ENCODE measurements at regions not wholly inside any gene's neighbourhood (a gene's known extent, or its start where the extent isn't known, plus 50 kb on each side); places are given as distances from the start of the nearest gene placed in this dataset.

DNA sequence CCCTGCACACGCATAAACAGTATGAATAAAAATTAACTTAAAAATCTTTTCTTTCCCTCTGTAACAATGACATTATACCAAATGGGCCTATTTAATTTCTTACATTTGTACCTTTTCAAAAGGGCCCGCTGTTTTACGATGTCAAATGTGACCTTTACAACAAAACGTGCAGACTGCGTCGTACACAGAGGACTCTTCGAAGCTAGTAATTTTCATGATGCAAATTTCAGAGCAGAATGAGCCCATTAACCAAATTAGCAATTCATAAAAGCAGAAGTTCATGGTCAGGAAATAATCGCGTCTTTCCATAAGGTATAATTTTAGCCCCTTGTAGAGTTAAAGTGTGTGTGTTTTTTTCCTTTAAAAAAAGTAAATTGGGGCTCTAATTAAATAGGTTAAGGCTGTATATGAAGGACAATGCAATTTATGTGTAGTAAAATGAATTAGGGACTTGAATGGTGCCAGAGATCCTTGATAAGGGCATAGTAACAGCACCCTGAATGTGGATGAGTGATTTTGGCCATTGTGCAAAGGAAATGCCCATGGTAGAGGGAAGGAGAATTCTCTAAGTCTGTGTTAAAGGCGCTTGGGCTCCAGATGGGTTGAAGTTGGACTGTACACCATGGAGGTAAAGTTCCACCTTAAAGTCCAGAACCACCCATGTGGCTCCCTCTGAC, 546.4 kb upstream of the EEF2KMT start:
- in situ Hi-C loops (cut with MboI; ENCODE audit: low sequenced_read_pairs) = no loop called here

DNA sequence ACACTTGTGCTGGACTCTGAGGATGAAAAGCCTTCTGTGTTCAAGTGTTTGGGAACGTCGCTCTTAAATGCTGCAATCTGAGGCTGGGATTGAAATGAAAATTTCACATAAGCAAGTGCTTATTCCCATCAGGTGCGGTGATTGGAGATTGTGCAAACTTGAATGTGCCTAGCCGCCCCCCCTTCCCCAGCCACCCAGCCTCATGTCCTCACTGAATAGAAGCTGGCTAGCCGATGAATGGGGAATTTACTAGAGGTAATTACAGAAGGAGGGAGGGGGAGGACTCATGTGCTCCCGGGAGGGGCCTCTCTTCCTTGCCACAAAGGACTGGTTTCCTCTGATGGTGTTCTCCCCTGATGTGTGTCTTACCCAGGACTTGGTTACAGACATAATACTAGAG, 544.8 kb upstream of the EEF2KMT start:
- in situ Hi-C loops (cut with MboI; ENCODE audit: low sequenced_read_pairs) = no loop called here

GRCh38 chr16:5642011-5642410, 544.4 kb upstream of the EEF2KMT start:
- in situ Hi-C loops (cut with MboI; ENCODE audit: low sequenced_read_pairs) = no loop called here

DNA sequence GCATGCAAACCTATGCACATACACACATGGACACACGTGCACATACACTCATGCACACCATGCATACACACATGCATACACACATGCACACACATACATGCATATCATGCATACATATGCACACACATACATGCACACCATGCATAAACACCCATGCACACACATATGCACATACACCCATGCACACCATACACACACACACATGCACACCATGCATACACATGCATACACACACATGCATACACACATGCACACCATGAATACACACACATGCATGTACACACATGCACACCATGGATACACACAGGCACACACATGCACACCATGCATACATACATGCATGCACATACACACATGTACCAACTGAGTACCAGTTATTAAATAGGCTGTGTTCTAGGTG, 543.3 kb upstream of the EEF2KMT start:
- in situ Hi-C loops (cut with MboI; ENCODE audit: low sequenced_read_pairs) = no loop called here

GRCh38 chr16:5639531-5639930, 541.9 kb upstream of the EEF2KMT start:
- in situ Hi-C loops (cut with MboI; ENCODE audit: low sequenced_read_pairs) = no loop called here

- in situ Hi-C loops (cut with MboI; ENCODE audit: low sequenced_read_pairs) = no loop called here
These were observed 537.7 kb upstream of the EEF2KMT start for GRCh38 chr16:5635331-5635730.

DNA sequence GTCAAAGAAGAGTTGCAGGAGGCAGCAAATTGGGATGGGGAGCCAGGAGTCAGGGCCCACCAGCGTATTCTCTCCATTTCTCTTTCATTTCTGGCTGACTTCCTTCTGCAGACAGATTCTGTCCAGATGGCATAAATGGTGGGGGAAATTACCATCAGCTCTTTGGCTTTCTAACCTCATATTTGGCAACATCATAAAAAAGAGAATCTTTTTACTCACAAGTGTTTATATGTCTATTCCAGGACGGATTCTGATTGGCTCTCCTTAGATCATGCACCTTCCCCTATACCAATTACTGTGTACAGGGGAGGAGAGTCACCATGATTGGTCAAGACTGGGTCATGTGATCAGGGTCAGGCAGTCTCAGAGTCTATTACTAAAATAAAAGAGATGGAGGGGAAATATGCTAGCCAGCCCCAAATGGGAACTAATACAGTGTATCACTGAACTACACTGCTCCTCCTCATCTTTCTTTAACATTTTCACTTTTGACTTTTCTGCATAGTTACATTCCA, 537.1 kb upstream of the EEF2KMT start:
- in situ Hi-C loops (cut with MboI; ENCODE audit: low sequenced_read_pairs) = no loop called here

- in situ Hi-C loops (cut with MboI; ENCODE audit: low sequenced_read_pairs) = no loop called here
These were observed 536.3 kb upstream of the EEF2KMT start for GRCh38 chr16:5633845-5634440.

GRCh38 chr16:5622234-5622884, 524.8 kb upstream of the EEF2KMT start:
- in situ Hi-C loops (cut with MboI; ENCODE audit: low sequenced_read_pairs) = no loop called here

DNA sequence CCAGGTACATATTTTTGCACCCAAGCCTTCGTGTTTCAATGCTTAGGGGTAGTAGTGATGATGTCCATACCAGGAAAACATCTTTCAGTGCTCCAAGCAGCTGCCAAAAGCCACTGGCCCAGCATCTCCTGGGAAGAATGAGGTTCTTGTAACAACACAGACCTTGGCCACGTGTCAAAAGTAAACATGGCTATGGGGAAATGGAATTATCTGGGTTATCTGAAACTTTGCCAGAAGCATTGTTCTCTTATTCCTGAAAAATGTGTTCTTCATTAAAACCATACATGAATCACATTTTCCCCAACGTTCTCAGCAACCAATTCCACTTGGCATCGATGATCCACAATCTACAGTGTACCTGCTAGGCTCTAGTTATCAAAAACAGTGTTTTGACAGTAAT, 524.2 kb upstream of the EEF2KMT start:
- in situ Hi-C loops (cut with MboI; ENCODE audit: low sequenced_read_pairs) = no loop called here

DNA sequence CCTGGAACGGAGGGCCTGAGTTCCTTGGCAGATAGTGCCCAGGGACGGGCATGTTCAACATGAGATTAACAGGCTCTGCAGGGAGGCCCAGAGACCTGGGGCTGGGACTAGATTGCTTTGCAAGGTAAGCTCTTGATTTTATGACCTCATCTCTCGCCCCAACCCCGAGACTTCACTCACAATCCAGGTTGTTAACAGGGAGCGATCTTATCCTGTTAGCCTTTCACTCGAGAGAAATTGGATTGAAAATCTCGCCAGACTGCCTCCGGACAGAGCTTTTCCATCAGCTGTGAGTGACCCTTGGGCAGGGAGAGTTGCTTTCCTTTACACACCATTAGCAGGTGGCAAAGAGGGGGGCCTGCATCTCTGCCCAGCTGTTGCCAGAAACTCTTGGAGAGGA, 521.7 kb upstream of the EEF2KMT start:
- in situ Hi-C loops (cut with MboI; ENCODE audit: low sequenced_read_pairs) = no loop called here

- in situ Hi-C loops (cut with MboI; ENCODE audit: low sequenced_read_pairs) = no loop called here
These were observed 519.2 kb upstream of the EEF2KMT start for GRCh38 chr16:5616841-5617240.

GRCh38 chr16:5615868-5616642, 518.5 kb upstream of the EEF2KMT start:
- in situ Hi-C loops (cut with MboI; ENCODE audit: low sequenced_read_pairs) = no loop called here

DNA sequence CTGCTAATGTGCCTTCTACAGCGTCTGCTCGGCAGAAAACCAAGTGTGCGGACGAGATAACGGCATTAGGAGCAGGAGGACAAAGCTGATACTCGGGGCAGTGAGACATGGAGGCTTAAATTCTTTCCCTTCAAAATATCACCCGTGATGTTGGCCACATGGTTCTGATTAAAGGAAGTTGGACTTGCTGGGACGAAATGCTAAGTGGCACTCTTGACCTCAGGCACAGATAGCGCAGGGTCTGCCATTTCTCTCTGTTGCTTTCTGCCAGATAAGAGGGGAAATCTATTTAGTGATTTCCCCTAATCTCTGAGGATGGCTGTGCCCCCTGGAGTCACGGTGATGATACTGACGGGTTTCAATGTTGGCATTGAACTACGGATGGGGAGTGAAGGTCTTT, 509.6 kb upstream of the EEF2KMT start:
- in situ Hi-C loops (cut with MboI; ENCODE audit: low sequenced_read_pairs) = no loop called here

- in situ Hi-C loops (cut with MboI; ENCODE audit: low sequenced_read_pairs) = no loop called here
These were observed 507.8 kb upstream of the EEF2KMT start for GRCh38 chr16:5605404-5605803.

GRCh38 chr16:5604770-5605169, 507.2 kb upstream of the EEF2KMT start:
- in situ Hi-C loops (cut with MboI; ENCODE audit: low sequenced_read_pairs) = no loop called here

- in situ Hi-C loops (cut with MboI; ENCODE audit: low sequenced_read_pairs) = no loop called here
These were observed 506.2 kb upstream of the EEF2KMT start for GRCh38 chr16:5603836-5604235.

GRCh38 chr16:5601957-5602356, 504.4 kb upstream of the EEF2KMT start:
- in situ Hi-C loops (cut with MboI; ENCODE audit: low sequenced_read_pairs) = no loop called here

DNA sequence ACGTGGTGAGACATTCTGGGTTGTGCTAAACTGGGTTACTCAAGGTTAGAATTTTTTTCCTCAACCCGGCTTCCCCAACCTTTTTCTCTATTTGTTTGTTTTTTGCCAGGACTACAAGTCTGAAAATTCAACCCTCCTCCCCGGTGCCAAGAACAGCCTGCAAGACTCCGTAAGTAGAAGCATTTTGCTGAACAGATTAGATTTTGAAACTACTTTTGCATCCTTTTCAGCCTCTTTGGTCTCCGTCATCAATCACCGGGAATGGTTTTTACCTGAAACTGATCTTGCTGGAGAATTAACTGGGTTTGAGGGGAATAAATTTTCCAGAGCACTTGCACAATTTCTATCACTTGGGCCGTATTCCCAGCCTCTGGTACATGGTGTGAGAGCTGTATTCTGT, 501.2 kb upstream of the EEF2KMT start:
- in situ Hi-C loops (cut with MboI; ENCODE audit: low sequenced_read_pairs) = no loop called here

DNA sequence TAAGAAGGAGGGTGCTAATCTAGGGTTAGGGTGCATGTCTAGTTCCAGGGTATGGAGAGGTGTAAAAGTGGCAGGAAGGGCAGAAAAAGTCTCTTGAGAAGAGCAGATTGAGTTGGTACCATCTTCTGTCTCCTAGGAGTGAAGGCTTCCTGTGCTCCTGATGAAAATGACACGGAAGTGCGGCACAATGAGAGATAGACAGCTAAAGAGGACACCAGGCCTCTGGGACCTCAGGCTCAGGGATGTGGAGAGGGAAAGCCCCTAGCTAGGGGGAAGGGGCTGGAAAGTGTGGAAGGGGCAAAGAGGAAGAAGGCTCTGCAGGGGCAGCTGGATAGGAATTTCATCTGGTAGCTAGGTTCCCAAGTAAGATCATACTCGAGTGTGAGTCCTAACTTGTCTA, 498.3 kb upstream of the EEF2KMT start:
- in situ Hi-C loops (cut with MboI; ENCODE audit: low sequenced_read_pairs) = no loop called here

GRCh38 chr16:5590416-5590815, 492.8 kb upstream of the EEF2KMT start:
- in situ Hi-C loops (cut with MboI; ENCODE audit: low sequenced_read_pairs) = no loop called here

Measured in HL-60/S4 (cell line).